ENCODE measurements at regions not wholly inside any gene's neighbourhood (a gene's known extent, or its start where the extent isn't known, plus 50 kb on each side); places are given as distances from the start of the nearest gene placed in this dataset.

GRCh38 chr9:1745980-1746379 is 269.2 kb upstream of the SMARCA2 start:
- TF ChIP-seq CTCF (IDR thresholded peaks at IDR 0.05; ENCODE audit: poor library complexity, severe bottlenecking) = no peak
- TF ChIP-seq EZH2 (IDR thresholded peaks at IDR 0.05; ENCODE audit: borderline replicate concordance, insufficient read depth, low read length, poor library complexity, severe bottlenecking) = no peak
- TF ChIP-seq POLR2AphosphoS5 (IDR thresholded peaks at IDR 0.05) = no peak
- TF ChIP-seq, protein P1, sequence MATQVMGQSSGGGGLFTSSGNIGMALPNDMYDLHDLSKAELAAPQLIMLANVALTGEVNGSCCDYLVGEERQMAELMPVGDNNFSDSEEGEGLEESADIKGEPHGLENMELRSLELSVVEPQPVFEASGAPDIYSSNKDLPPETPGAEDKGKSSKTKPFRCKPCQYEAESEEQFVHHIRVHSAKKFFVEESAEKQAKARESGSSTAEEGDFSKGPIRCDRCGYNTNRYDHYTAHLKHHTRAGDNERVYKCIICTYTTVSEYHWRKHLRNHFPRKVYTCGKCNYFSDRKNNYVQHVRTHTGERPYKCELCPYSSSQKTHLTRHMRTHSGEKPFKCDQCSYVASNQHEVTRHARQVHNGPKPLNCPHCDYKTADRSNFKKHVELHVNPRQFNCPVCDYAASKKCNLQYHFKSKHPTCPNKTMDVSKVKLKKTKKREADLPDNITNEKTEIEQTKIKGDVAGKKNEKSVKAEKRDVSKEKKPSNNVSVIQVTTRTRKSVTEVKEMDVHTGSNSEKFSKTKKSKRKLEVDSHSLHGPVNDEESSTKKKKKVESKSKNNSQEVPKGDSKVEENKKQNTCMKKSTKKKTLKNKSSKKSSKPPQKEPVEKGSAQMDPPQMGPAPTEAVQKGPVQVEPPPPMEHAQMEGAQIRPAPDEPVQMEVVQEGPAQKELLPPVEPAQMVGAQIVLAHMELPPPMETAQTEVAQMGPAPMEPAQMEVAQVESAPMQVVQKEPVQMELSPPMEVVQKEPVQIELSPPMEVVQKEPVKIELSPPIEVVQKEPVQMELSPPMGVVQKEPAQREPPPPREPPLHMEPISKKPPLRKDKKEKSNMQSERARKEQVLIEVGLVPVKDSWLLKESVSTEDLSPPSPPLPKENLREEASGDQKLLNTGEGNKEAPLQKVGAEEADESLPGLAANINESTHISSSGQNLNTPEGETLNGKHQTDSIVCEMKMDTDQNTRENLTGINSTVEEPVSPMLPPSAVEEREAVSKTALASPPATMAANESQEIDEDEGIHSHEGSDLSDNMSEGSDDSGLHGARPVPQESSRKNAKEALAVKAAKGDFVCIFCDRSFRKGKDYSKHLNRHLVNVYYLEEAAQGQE (IDR thresholded peaks at IDR 0.05; ENCODE audit: borderline replicate concordance) = no peak
- TF ChIP-seq TAF1 (IDR thresholded peaks at IDR 0.05; ENCODE audit: low read depth) = no peak

Data from neural cell (in vitro differentiated cells).